ENCODE measurements at regions not wholly inside any gene's neighbourhood (a gene's known extent, or its start where the extent isn't known, plus 50 kb on each side); places are given as distances from the start of the nearest gene placed in this dataset.

DNA sequence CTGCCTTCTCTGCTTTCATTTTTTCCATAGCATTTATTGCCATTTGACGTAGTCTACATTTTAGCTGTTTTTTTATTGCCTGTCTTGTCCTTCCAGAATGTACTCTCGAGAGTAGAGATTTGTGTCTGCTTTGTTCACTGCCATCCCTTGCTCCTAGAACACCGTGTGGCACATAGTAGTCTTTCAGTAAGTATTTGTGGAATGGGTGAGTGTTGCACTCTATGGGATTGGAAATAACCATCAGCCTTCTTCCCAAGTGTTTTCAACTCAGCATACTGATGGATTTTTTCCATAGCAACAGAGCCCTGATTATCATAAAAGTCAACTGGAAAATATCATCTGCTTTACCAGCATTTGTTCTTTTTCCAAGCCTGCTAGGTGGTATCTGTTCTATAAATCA, 462.6 kb downstream of the ENC1 start:
- TF ChIP-seq CTCF (IDR thresholded peaks at IDR 0.05; ENCODE audit: extremely low read depth in 1 of 2, insufficient read depth in 1 of 2, low read depth in 1 of 2, low read length in 2 of 2) (no peak), POLR2AphosphoS5 (IDR thresholded peaks at IDR 0.05; ENCODE audit: insufficient read depth, low read depth, low read length) (no peak), POLR2A (IDR thresholded peaks at IDR 0.05; ENCODE audit: low read depth, low read length) (no peak), EZH2 (IDR thresholded peaks at IDR 0.05; ENCODE audit: borderline replicate concordance, low read depth, low read length, severe bottlenecking) (no peak), MYC (IDR thresholded peaks at IDR 0.05; ENCODE audit: low read depth, low read length) (no peak)

Data from endothelial cell of umbilical vein (primary cell).